ENCODE measurements at regions not wholly inside any gene's neighbourhood (a gene's known extent, or its start where the extent isn't known, plus 50 kb on each side); places are given as distances from the start of the nearest gene placed in this dataset.

- TF ChIP-seq CTCF (optimal IDR thresholded peaks at IDR 0.05 in 1 of 3, IDR thresholded peaks at IDR 0.05 in 1 of 3, conservative IDR thresholded peaks at IDR 0.05 in 1 of 3; ENCODE audit: extremely low read depth in 1 of 3, insufficient read depth in 2 of 3, low read length in 3 of 3) (no peak), EZH2 (IDR thresholded peaks at IDR 0.05; ENCODE audit: low read length) (no peak)
Observed at GRCh38 chr16:73286346-73287267, 238.7 kb upstream of the ZFHX3 start.

All from keratinocyte (primary cell).